Ureter (tissue), 1 donor: ENCODE measurements at regions not wholly inside any gene's neighbourhood (a gene's known extent, or its start where the extent isn't known, plus 50 kb on each side); places are given as distances from the start of the nearest gene placed in this dataset.
"Not testable (repeated sequence)": the region's sequence is repeated elsewhere in the genome, so short reads cannot be mapped to it uniquely, and the experiment has no call there.

ENCODE experiments used
- DNase-seq: peaks from one replicate; pipeline ENCODE4 v3.0.0-alpha.2; 2020; ENCODE audit warnings: low spot score
- donor health status: DM: yes; HTN: yes; CAD: no.

DNA sequence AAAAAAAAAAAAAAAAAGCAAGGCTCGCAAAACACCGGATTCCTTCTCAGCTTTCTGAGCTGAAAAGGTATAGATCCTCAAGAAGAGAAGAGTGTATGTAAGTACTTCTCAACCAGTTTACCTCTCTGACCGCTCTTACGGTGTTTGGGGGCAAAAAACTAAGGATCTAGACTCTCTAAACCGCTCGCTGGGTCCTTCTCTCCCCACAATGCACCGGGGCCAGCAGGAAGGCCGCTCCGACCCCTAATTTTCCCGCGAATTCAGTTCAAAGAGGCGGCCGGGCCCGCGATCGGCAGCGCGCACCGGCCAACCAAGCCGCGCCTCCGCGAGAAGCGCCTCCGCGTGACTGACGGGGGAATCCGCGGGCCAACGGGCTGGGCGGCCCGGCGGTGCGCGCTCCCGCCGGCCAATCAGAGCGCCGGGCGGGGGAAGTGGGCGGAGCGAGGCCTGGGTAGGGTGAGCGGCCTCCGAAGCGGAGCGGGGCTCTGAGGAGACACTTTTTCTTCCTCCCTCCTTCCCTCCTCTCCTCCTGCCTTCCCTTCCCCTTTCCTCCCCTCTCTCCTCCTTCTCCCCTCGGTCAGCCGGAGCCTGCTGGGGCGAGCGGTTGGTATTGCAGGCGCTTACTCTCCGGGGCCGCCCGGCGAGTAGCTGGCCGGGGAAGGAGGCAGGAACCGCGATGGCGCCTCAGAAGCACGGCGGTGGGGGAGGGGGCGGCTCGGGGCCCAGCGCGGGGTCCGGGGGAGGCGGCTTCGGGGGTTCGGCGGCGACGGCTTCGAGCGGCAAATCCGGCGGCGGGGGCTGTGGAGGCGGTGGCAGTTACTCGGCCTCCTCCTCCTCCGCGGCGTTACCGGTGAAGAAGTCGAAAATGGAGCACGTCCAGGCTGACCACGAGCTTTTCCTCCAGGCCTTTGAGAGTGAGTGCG is 93.0 kb downstream of the CRLF3 start:
- peak; percentile 87 for DNase-seq

DNA sequence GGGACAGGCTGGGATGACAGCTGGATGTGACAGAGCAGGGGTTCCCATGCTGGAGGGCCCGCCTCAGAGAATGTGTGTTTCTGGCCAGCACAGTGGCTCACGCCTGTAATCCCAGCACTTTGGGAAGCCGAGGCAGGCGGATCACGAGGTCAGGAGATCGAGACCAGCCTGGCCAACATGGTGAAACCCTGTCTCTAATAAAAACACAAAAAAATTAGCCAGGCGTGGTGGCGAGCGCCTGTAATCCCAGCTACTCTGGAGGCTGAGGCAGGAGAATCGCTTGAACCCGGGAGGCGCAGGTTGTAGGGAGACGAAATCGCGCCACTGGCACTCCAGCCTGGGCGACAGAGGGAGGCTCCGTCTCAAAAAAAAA is 93.7 kb downstream of the CRLF3 start:
- DNase-seq = not testable (repeated sequence)

DNA sequence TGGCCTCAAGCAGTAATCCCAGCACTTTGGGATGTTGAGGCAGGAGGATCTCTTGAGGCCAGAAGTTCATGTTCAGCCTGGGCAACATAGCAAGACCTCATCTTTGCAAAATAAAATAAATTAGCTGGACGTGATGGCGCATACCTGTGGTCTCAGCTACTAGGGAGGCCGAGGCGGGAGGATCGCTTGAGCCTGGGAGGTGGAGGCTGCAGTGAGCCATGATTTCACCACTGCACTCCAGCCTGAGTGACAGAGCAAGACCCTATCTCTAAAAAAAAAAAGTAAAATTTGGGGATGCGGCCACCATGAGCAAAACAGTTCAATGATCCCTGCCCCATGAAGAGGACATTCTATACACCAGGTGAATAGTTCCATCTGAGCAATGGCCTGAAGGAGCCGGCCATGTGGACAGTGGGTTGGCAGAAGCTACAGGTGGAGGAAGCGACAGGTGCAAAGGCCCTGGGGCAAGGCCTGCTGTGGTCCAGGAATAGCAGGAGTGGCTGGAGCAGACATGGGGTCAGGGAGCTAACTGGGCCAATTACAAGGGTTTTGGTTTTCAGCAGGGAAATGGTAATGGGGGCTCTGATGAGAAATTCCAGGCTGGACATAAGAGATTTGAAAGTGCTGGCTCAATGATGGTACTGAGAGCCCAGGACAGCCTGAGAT is 94.2 kb downstream of the CRLF3 start:
- DNase-seq = not testable (repeated sequence)

DNA sequence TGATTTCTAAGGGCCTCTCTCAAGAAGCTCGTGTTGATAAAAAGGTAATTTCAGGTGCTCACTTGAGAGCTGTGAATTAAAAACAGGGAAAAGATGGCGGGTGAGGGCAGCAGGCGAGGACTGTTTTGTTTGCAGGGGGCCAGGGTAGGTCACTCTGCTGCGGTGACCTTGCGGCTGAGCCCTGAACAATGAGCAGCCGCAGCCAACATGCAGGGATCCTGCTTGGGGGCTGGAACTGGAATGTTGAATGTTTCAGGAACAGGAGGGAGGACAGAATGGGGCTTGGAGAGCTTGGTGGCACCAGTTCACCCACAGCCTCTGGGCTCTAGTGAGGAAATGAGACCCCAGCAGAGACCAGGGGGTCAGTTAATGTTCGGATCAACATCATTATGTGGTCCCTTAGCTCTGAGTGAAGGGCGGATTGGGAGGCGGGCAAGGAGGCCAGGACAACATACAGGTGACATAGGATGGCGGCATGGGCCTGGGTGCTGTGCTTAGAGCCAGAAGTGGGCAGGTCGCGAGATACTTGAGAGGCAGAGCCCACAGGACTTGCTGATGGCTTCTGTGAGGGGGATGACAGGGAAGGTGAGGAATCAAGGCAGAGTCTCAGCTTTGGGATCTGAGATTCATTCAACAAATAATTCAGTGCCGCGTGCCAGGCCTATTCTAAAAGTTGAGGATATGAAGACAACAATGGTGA is 94.9 kb downstream of the CRLF3 start:
- DNase-seq = not testable (repeated sequence)

DNA sequence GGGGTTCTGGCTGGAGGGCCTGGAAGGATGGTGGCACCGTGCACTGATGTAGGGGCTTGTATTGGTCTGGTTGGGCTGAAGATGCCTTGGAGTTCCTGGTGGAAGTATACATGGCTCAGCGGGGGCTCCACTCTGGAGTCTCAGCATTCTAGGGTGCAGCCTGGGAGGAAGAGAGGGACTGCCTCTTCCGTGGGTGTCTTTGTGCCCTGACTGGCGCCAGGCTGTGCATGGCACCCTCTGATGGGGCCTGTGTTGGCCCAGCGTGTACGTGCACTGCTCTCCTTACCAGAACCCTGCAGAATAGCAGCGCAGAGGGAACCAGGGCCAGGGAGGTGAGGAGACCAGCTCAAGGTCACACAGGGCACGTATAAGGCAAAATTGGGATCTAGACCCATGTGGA is 97.0 kb downstream of the CRLF3 start:
- DNase-seq = peak; percentile 14

DNA sequence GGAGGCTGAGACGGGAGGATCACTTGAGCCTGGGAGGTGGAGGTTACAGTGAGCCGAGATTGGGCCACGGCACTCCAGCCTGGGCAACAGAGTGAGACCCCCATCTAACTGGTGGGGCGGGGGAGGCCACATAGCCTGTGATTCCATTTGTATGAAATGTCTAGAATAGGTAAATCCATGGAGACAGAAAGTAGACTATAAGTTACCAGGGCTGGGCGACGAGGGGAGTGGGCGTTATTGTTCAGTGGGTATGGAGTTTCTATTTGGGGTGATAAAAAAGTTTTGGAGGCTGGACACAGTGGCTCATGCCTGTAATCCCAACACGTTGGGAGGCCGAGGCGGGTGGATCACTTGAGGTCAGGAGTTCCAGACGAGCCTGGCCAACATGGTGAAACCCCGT is 97.8 kb downstream of the CRLF3 start:
- DNase-seq = peak; percentile 18

DNA sequence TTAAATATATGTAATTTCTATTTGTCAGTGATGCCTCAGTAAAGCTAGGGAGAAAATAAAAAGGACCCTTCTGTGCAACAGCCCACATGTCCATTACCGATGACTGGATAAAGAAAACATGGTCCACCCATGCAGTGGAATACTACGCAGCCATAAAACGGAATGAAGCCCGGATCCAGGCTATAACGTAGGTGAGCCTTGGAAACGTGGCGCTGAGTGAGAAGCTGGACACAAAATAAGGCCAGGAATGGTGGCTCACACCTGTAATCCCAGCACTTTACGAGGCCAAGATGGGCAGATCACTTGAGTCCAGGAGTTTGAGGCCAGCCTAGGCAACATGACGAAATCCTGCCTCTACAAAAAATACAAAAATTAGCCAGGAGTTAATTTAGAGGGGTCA is 98.2 kb downstream of the CRLF3 start:
- not testable (repeated sequence) for DNase-seq

DNA sequence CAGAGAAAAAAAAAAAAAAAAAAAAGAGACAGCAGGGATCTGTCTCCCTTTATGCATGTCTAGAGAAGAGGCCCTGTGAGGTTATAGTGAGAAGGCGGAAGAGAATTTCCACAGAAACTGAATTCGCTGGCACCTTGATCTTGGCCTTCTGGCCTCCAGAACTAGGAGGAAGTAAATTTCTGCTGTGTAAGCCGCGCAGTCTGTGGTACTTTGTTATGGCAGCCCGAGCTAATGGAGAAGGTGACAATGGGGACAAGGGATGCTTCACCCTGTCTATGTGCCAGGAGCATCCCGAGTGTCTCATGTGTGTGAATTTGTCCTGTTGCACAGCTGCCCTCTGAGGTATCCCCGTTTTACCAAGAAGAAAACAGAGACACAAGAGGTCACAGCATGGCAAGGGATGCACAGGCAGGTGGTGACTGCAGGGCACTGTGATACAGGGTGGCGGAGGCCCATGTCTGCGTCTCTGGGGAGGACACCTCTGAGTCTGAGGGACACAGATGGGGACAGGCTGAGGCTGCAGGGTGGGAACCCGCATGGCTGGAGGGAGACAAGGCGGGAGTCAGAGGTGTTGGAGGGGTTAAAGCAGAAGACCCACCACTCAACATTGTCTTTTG is 100.3 kb downstream of the CRLF3 start:
- peak; percentile 32 for DNase-seq

DNA sequence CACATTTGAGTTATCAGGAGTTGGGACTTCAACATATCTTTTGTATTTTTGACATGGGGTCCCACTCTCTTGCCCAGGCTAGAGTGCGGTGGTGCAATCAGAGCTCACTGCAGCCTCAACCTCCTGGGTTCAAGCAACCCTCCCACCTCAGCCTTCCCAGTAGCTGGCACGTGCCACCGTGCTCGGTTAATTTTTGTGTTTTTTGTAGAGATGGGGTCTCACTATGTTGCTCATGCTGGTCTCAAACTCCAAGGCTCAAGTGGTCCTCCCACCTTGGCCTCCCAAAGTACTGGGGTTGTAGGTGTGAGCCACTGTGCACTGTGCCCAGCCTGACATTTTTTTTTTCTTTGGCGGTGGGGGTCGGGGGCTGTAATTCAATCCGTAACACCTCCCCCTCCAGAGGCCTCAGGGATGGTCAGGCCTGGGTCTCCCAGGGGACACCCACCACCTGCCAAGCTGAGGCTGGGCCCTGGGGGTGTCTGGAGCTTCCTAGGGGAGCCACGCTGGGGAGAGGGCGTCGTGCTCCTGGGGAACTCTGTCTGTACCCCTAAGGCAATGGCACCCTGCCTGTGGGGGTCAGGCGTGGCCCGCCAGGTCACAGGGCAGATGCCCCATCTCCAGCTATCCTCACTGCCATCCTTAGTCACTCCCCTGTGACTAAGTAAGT is 102.2 kb downstream of the CRLF3 start:
- DNase-seq = peak; percentile 32

DNA sequence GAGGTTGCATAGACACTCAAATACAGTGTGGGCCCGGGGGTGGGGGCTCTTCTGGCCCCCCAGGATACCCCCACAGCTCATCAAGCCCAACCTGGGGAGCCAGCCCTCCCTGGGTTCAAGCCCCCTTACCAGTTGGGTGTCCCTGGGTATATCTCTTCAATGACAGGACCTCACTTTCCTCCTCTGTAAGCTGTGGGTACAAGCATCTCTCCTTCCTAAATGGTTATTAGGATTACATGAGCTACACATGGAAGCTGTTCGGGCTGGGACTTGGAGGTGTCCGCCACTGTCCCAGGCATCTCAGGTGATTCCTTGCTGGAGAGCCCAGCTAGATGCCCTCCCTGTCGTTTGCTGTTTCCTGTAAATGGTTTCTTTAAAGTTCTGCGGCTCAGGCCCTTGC is 103.5 kb downstream of the CRLF3 start:
- peak; percentile 32 for DNase-seq

DNA sequence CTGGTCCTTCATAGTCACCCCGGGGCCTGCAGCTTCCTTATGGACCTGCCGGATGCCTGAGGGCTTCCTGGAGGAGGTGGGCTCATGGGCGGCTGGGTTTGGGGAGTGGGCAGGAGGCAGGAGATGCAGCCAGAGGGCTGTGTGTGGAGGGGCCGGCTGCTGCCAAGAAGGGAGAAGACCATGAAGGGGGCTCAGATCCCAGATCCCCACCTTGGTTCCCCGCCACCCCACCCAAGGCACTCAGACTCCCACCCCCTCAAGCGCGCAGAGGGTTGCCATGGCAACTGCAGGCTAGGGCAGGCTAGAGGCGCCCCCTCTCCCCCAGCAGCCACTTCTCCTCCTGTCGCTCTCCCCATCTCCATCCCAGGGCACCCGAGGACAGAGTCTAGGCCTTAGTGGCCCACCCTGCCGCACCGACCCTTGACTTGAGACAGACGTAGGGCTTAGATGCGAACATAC is 104.5 kb downstream of the CRLF3 start:
- DNase-seq = peak; percentile 34

DNA sequence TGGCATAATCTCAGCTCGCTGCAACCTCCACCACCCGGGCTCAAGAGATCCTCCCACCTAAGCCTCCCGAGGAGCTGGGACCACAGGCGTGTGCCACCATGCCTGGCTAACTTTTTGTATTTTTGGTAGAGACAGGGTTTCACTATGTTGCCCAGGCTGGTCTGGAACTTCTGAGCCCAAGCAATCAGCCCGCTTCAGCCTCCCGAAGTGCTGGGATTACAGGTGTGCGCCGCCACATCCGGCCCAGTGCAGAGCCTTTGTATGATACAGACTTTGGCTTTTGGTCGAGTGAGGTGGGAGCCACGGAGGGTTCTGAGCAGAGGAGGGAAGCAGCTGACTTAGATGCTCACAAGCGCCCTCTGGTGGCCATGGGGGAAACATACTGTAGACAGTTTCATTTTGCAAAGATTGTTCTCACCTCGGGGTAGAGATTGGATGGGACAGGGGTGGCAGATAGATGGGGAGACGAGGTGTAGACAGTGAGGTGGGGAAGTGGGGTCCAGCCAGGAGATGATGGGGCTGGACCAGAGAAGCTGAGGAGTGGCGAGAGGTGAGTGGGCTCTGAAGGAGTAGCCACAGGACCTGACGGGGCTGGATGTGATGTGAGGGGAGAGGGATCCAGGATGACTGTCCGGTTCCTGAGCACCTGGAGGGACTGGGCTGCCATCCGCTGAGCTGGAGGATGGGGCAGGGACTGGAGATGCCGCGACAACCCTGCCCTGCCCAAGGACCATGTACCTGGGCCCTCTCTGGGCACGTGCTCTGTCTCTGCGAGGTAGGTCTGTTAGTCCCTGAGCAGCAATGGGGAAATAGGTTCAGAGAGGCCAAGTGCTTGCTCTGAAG is 105.1 kb downstream of the CRLF3 start:
- peak; percentile 53 for DNase-seq

DNA sequence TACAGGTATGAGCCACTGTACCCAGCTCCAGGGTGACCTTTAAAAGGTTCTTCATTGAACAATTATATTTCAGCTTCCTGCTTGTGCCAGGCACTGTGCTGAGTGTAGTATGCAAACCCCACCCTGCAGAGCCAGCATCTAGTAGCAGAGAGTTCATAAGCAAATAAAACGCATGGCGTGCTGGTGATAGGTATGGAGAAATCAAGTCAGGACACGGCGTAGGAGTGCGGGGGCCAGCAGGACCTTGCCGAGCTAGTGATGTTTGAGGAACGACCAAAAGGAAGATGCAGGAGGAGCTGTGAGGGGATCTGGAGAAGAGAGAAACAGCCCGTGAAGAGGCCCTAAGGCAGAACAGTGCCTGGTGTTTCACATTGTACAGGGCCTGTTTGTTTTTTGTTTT is 105.8 kb downstream of the CRLF3 start:
- DNase-seq = not testable (repeated sequence)

DNA sequence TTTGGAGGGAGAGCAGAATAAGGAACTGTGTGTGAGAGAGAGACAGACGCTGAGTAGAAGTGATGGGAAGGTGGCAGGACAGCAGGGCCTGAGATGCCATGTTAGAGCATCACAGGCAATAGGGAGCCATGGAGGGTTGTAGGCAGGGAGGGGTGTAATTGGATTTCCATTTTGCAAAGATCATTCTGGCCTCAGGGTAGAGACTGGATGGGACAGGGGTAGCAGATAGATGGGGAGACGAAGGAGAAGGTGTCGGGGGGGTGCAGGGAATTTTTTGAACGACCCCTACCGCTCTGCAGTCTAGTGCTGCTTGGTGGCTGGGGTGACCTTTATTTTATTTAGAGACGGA is 106.4 kb downstream of the CRLF3 start:
- not testable (repeated sequence) for DNase-seq

DNA sequence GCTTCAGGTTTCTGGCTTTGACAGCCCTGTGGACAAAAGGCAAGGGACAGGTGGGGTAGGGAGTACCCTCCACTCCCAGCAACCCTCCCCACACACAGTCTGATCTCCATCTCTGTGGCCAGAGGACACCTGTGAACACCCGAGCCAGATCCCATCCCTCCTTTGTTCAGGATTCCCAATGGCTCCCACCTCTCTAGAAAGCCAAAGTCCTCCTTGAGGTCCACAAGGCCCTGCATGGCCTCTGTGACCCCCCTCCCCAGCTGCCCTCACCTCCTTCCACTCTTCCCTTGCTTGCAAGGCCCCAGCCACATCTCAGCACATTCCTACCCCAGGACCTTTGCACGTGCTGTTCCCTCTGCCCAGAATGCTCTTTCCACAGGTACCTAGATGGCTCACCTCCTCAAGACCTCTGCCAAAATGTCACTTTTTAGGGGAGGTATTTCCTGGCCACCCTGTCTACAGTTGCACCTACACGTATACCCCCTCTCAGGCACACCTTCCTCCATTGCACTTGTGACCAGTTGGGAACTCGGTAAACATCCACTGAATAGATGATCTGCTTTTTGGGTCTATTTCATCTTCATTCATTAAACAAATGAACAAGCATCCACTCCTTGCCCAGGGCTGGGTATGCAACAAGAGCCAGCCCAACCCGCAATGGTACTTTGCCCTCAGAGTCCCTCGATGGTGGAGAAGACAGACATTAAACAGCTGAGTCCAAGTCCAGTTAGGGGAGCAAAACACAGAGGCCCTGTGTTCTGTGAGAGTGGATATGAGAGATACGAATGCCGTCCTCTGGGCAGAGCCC is 107.0 kb downstream of the CRLF3 start:
- DNase-seq = no peak

DNA sequence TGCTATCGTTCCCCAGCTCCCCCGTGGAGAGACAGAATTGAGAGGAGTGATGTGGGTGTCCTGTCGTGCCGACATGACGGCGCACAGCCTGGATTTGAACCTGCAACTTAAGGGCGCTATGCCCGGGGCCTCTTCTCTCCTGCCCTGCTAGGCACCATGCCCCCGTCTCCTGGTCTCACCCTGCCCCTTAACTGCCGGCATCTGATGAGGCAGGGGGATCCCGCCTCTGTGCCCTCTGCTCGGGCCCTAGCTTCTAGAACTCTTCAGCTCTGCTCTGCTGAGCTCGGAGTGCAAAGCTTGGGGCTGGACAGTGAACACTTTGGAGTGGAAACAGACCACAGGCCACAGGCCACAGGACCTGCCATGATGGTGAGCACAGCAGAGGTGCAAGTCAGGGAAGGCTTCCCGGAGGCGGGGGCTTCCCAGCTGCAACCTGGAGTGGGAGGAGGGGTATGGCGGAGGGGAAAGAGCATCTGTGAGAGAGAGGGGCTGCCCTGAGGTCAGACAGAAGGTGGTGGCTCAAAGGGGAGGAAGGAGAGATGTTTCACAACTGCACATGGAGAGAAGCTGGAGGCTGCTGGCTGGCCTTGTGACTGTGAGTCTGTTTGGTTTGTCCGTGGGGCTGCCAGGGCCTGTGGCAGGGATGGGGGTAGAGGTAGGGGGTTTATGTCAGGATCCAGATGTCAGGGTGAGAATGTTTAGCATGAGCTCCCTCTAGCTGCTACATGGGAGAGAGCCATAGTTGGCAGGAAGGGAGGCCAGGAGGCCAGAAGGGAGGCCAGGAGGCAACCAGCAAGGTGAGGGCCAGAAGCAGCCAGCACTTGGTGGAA is 107.8 kb downstream of the CRLF3 start:
- DNase-seq = no peak

DNA sequence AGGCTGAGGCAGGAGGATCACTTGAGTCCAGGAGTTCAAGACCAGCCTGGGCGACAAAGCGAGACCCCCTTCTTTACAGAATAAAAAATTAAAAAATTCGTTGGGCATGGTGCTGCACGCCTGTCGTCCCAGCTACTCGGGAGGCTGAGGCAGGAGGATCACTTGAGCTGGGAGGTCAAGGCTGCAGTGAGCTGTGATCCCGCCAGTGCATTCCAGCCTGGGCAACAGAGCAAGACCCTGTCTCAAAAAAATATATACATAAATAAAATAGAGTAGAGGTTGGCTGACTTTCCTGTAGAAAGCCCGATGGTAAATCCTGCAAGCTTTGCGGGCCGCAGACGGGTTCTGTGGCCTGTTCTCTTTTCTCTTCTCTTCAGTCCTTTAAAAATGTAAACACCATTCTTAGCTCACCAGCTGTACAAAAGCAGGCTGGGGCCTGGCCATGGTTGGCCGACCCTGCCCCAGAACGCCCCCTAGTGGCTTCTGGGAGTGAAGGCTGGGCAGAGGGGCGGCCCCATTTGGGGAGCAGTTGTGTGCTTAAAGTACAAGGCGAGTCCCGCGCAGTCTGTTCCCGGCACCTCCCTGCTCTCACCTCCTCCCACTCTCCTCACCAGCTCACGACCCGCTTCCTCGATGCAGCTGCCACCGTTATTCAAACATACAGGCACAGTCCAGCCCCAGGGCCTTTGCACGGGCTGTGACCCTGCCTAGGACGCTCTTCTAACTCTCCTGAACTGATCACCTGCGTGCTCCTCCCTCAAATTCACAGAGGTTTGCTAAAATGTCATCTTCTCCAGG is 109.5 kb downstream of the CRLF3 start:
- not testable (repeated sequence) for DNase-seq

DNA sequence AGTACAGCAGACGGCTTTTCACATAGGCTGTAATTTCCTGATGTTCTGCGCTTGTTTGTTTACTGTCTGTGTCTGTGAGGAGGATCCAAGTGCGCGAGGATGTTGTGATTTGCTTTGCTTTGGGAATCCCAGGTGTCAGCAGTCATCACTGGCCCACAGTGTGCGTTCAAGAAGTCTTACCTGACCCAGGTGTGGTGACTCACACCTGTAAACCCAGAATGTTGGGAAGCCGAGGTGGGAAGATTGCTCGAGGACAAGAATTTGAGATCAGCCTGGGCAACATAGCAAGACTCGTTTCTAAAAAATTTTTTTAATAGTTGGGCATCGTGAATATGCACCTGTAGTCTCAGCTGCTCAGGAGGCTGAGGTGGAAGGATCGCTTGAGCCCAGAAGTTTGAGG is 110.7 kb downstream of the CRLF3 start:
- DNase-seq = not testable (repeated sequence)
